ENCODE measurements at regions not wholly inside any gene's neighbourhood (a gene's known extent, or its start where the extent isn't known, plus 50 kb on each side); places are given as distances from the start of the nearest gene placed in this dataset.

DNA sequence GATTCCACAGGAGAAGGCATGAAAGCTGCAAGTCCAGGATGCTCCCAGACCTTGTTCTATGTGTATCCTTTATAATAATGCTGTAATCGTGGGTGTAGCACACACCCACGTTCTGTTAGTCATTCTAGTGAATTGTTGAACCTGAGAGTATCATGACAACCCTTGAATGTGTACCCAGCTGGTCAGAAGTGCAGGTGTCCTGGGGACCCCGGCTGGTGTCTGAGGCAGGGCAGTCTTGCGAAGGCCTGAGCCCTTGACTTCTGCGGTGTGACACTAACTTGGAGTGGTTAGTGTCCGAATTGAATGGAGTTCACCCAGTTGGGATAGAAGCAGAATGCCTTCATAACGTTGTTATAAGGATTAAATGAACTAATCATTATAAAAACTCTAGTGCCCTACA is 218.0 kb upstream of the TNRC6C start:
- TF ChIP-seq POLR2A (IDR thresholded peaks at IDR 0.05; ENCODE audit: low read depth, low read length) (no peak), POU2F2 (IDR thresholded peaks at IDR 0.05; ENCODE audit: low read depth, low read length) (no peak), TAF1 (IDR thresholded peaks at IDR 0.05; ENCODE audit: low read depth, low read length) (no peak), POLR2AphosphoS5 (IDR thresholded peaks at IDR 0.05; ENCODE audit: low read depth, low read length) (no peak)
